Psoas muscle (tissue), 7 donors: ENCODE measurements at regions not wholly inside any gene's neighbourhood (a gene's known extent, or its start where the extent isn't known, plus 50 kb on each side); places are given as distances from the start of the nearest gene placed in this dataset.

Experiments used
- ATAC-seq, 4 donors: fragments of 200-7000 bp; cut with Tn5 transposase; one replicate each; pipeline ENCODE4 v1.9.1; 2020; ENCODE audit warnings: moderate library complexity in 3 of 4, mild to moderate bottlenecking in 2 of 4
- DNase-seq, 2 donors: peaks; one replicate each; pipeline ENCODE4 v3.0.0-alpha.2; 2020
- H3K27ac ChIP-seq: fragments of 200-600 bp; one replicate; pipeline ENCODE4 v1.8.0; 2022
- H3K27me3 ChIP-seq, 3 donors: fragments of 200-600 bp in 1 of 3; one replicate each; pipeline versions ENCODE4 v1.6.1 to v1.8.0; 2013 to 2022; ENCODE audit warnings: low read length in 2 of 3, mild to moderate bottlenecking in 2 of 3, moderate library complexity in 1 of 3; ENCODE audit not compliant: insufficient read depth in 3 of 3
- H3K36me3 ChIP-seq, 2 donors: fragments of 200-600 bp in 1 of 2; one replicate each; pipeline versions ENCODE4 v1.6.1 to v1.8.0; 2013 to 2022; ENCODE audit warnings: low read depth in 1 of 2, mild to moderate bottlenecking in 1 of 2, moderate library complexity in 1 of 2; ENCODE audit not compliant: insufficient read depth in 1 of 2
- H3K4me1 ChIP-seq: fragments of 200-600 bp; one replicate; pipeline ENCODE4 v1.8.0; 2022
- H3K4me3 ChIP-seq: fragments of 200-600 bp; one replicate; pipeline ENCODE4 v1.8.0; 2022; ENCODE audit warnings: mild to moderate bottlenecking
- H3K9me3 ChIP-seq: fragments of 200-600 bp; one replicate; pipeline ENCODE4 v1.8.0; 2022
- CTCF ChIP-seq: fragments of 200-600 bp; IDR thresholded peaks from one replicate; pipeline ENCODE4 v1.8.0; 2022; ENCODE audit warnings: antibody characterized with exemption
- WGBS, 3 donors: extraction: QIAGEN DNeasy Blood & Tissue Kit; methylation state at CpG; one replicate each; pipeline versions ENCODE4 v1.1.6 to v1.1.7; 2013; 5-methylcytosine and 5-hydroxymethylcytosine counted together
- intact Hi-C, 2 donors: fragments of 100-400 bp; cut with DNase I; formaldehyde crosslinking; loops; one replicate each; pipeline versions ENCODE4 v1.11.0 to v1.14.2; 2022
- donor health status: healthy with polysubstance abuse.
- donor health status: DM: no; HTN: no; CAD: no; lungs with moderate emphysema.
- donor health status: Bipolar disorder and iron deficiency.
- donor health status: healthy.
- donor health status: DM: yes; HTN: yes; CAD: no.
- donor health status: DM: no; HTN: no; CAD: no.
- donor health status: DM: yes; HTN: yes; CAD: no.

- peak overlapping the region; percentile 76 for H3K27ac ChIP-seq
- intact Hi-C loops: no loop called here
- no peaks in the 10 kb centered on the region for H3K36me3 ChIP-seq
- H3K4me3 ChIP-seq: no peak overlapping the region
- H3K27me3 ChIP-seq: no peaks in the 10 kb centered on the region
- DNase-seq: no peak
- no peak for TF ChIP-seq CTCF
- H3K4me1 ChIP-seq: peaks cover 56% of the 10 kb centered on the region
- no peak for ATAC-seq
- WGBS, 3 donors: 52 to 84% (median 64%) methylated on average over 4 of the region's 4 CpGs
- no peaks in the 10 kb centered on the region for H3K9me3 ChIP-seq
These were observed 117.9 kb downstream of the CAND1 start for GRCh38 chr12:67386869-67387565.

GRCh38 chr12:67388331-67389138 lies 119.4 kb downstream of the CAND1 start:
- no peak for DNase-seq
- peak; percentile 52 to 78 (median 60) for ATAC-seq
- no peak overlapping the region for H3K4me3 ChIP-seq
- H3K4me1 ChIP-seq: peaks cover 60% of the 10 kb centered on the region
- 21 to 27% (median 25%) methylated on average over 3 of the region's 3 CpGs for WGBS, 3 donors
- peak overlapping the region; percentile 76 for H3K27ac ChIP-seq
- H3K27me3 ChIP-seq: no peaks in the 10 kb centered on the region
- H3K36me3 ChIP-seq: no peaks in the 10 kb centered on the region
- intact Hi-C loops: no loop called here
- TF ChIP-seq CTCF: peak; percentile 47
- no peaks in the 10 kb centered on the region for H3K9me3 ChIP-seq

GRCh38 chr12:67390273-67390672 lies 121.1 kb downstream of the CAND1 start:
- intact Hi-C loops: no loop called here
- no peak for TF ChIP-seq CTCF
- ATAC-seq: no peak
- no peak for DNase-seq
- 74 to 90% (median 79%) methylated on average over 4 of the region's 4 CpGs for WGBS, 3 donors
- Histone ChIP-seq H3K9me3 (no peaks in the 10 kb centered on the region), H3K27me3 (no peaks in the 10 kb centered on the region), H3K4me3 (no peak overlapping the region), H3K36me3 (no peaks in the 10 kb centered on the region), H3K4me1 (peaks cover 68% of the 10 kb centered on the region), H3K27ac (peak overlapping the region; percentile 76)

GRCh38 chr12:67391034-67391433 lies 121.9 kb downstream of the CAND1 start:
- H3K27ac ChIP-seq: peak overlapping the region; percentile 76
- WGBS, 3 donors: 15 to 24% (median 17%) methylated on average over 1 of the region's 1 CpG
- H3K36me3 ChIP-seq: no peaks in the 10 kb centered on the region
- H3K4me1 ChIP-seq: peaks cover 72% of the 10 kb centered on the region
- ATAC-seq (peak; percentile 53 to 75 (median 62)), DNase-seq (no peak)
- no peak for TF ChIP-seq CTCF
- intact Hi-C loops: no loop called here
- H3K4me3 ChIP-seq: no peak overlapping the region
- no peaks in the 10 kb centered on the region for H3K27me3 ChIP-seq
- no peaks in the 10 kb centered on the region for H3K9me3 ChIP-seq
